ENCODE measurements at regions not wholly inside any gene's neighbourhood (a gene's known extent, or its start where the extent isn't known, plus 50 kb on each side); places are given as distances from the start of the nearest gene placed in this dataset.

GRCh38 chr2:71891719-71892422 is 255.8 kb downstream of the CYP26B1 start:
- DNase-seq (ENCODE audit: low spot score), result no peak

GRCh38 chr2:71891155-71891554 is 256.5 kb downstream of the CYP26B1 start:
- no peak for DNase-seq (ENCODE audit: low spot score)

- DNase-seq (ENCODE audit: low spot score), result no peak
Measured at GRCh38 chr2:71889759-71890684, 257.6 kb downstream of the CYP26B1 start.

GRCh38 chr2:71888751-71889445 is 258.8 kb downstream of the CYP26B1 start:
- no peak for DNase-seq (ENCODE audit: low spot score)

- no peak for DNase-seq (ENCODE audit: low spot score)
Measured at GRCh38 chr2:71887196-71887595, 260.5 kb downstream of the CYP26B1 start.

GRCh38 chr2:71886241-71886640 is 261.4 kb downstream of the CYP26B1 start:
- no peak for DNase-seq (ENCODE audit: low spot score)

GRCh38 chr2:71884303-71885042 is 263.2 kb downstream of the CYP26B1 start:
- DNase-seq (ENCODE audit: low spot score), result peak; percentile 28

- DNase-seq (ENCODE audit: low spot score), result no peak
Measured at GRCh38 chr2:71882949-71883472, 264.7 kb downstream of the CYP26B1 start.

- DNase-seq (ENCODE audit: low spot score), result no peak
Measured at GRCh38 chr2:71882236-71882946, 265.3 kb downstream of the CYP26B1 start.

GRCh38 chr2:71880846-71881610 is 266.6 kb downstream of the CYP26B1 start:
- DNase-seq (ENCODE audit: low spot score), result no peak

- no peak for DNase-seq (ENCODE audit: low spot score)
Measured at GRCh38 chr2:71880287-71880686, 267.4 kb downstream of the CYP26B1 start.

GRCh38 chr2:71879509-71880184 is 268.0 kb downstream of the CYP26B1 start:
- DNase-seq (ENCODE audit: low spot score), result no peak

GRCh38 chr2:71878626-71879508 is 268.8 kb downstream of the CYP26B1 start:
- DNase-seq (ENCODE audit: low spot score), result no peak

- DNase-seq (ENCODE audit: low spot score), result no peak
Measured at GRCh38 chr2:71877636-71878035, 270.0 kb downstream of the CYP26B1 start.

GRCh38 chr2:71876542-71877451 is 270.9 kb downstream of the CYP26B1 start:
- DNase-seq (ENCODE audit: low spot score), result no peak

GRCh38 chr2:71872466-71873051 is 275.1 kb downstream of the CYP26B1 start:
- no peak for DNase-seq (ENCODE audit: low spot score)

GRCh38 chr2:71865391-71865965 is 282.2 kb downstream of the CYP26B1 start:
- no peak for DNase-seq (ENCODE audit: low spot score)

All from RKO (cell line).